Gastroesophageal sphincter (tissue), 4 donors: ENCODE measurements at regions not wholly inside any gene's neighbourhood (a gene's known extent, or its start where the extent isn't known, plus 50 kb on each side); places are given as distances from the start of the nearest gene placed in this dataset.

Source experiments
- ATAC-seq: fragments of 150-250 bp; one replicate; pipeline ENCODE4 v1.9.1; 2016; ENCODE audit warnings: mild to moderate bottlenecking, moderate library complexity
- H3K27ac ChIP-seq, 4 donors: fragments of 200-600 bp; sonication (generic) in 3 of 4; 1 replicate in 3 of 4; 2 replicates in 1 of 4; pipeline ENCODE4 v1.5.1; 2016 to 2019
- H3K27me3 ChIP-seq: fragments of 200-600 bp; sonication (generic); one replicate; pipeline ENCODE4 v1.5.1; 2019
- H3K36me3 ChIP-seq, 2 donors: fragments of 200-600 bp; sonication (generic); one replicate each; pipeline ENCODE4 v1.5.1; 2019; ENCODE audit warnings: control low read depth in 1 of 2
- H3K4me1 ChIP-seq, 3 donors: fragments of 200-600 bp; sonication (generic); 1 replicate in 2 of 3; 2 replicates in 1 of 3; pipeline ENCODE4 v1.5.1; 2016 to 2019; ENCODE audit warnings: control low read depth in 2 of 3
- H3K4me3 ChIP-seq, 2 donors: fragments of 200-600 bp; sonication (generic); one replicate each; pipeline ENCODE4 v1.5.1; 2019; ENCODE audit warnings: mild to moderate bottlenecking in 1 of 2, moderate library complexity in 1 of 2
- H3K9me3 ChIP-seq, 3 donors: fragments of 200-600 bp; sonication (generic); one replicate each; pipeline ENCODE4 v1.5.1; 2017 to 2019; ENCODE audit warnings: control low read depth in 2 of 3
- CTCF ChIP-seq, 4 experiments: fragments of 200-600 bp in 2 of 4; fragments of 450-650 bp in 2 of 4; sonication (generic) in 1 of 4; IDR thresholded peaks; one replicate each; pipeline ENCODE4 v1.5.1; 2017 to 2019; ENCODE audit warnings: antibody characterized with exemption in 4 of 4, mild to moderate bottlenecking in 2 of 4, moderate library complexity in 2 of 4
- EP300 ChIP-seq: sonication (generic); formaldehyde crosslinking; IDR thresholded peaks from one replicate; pipeline ENCODE4 v1.6.1; 2017; ENCODE audit warnings: antibody characterized with exemption, mild to moderate bottlenecking
- POLR2A ChIP-seq, 2 donors: fragments of 450-650 bp; IDR thresholded peaks; one replicate each; pipeline ENCODE4 v1.6.1; 2017; ENCODE audit warnings: antibody characterized with exemption in 2 of 2, mild to moderate bottlenecking in 2 of 2, moderate library complexity in 1 of 2
- POLR2AphosphoS5 ChIP-seq: sonication (generic); formaldehyde crosslinking; IDR thresholded peaks from one replicate; pipeline ENCODE4 v1.6.1; 2017; ENCODE audit warnings: antibody characterized with exemption
- WGBS, 2 donors: methylation state at CpG; one replicate each; pipeline ENCODE4 v1.1.5; 2018; ENCODE audit warnings: low coverage in 1 of 2; 5-methylcytosine and 5-hydroxymethylcytosine counted together

GRCh38 chr6:40754461-40755045 is 167.4 kb upstream of the LRFN2 start:
- H3K27ac ChIP-seq, result no peak overlapping the region
- 55 to 65% methylated on average over 8 to 19 of the region's 30 CpGs for WGBS, 2 donors
- H3K4me1 ChIP-seq, result peaks cover 0 to 8% (median 0%) of the 10 kb centered on the region in 3 donors
- H3K27me3 ChIP-seq, result peaks cover 54% of the 10 kb centered on the region
- TF ChIP-seq POLR2A (IDR thresholded peaks at IDR 0.05) (no peak), EP300 (no peak), POLR2AphosphoS5 (no peak), CTCF (IDR thresholded peaks at IDR 0.05) (no peak)
- no peaks in the 10 kb centered on the region for H3K9me3 ChIP-seq
- no peak for ATAC-seq
- no peak overlapping the region for H3K4me3 ChIP-seq
- H3K36me3 ChIP-seq, result no peaks in the 10 kb centered on the region

- no peak for ATAC-seq
- TF ChIP-seq POLR2AphosphoS5 (no peak), CTCF (IDR thresholded peaks at IDR 0.05) (no peak), POLR2A (IDR thresholded peaks at IDR 0.05) (no peak)
- Histone ChIP-seq H3K27me3 (peaks cover 54% of the 10 kb centered on the region), H3K4me3 (no peak overlapping the region), H3K36me3 (no peaks in the 10 kb centered on the region), H3K27ac (no peak overlapping the region), H3K9me3 (no peaks in the 10 kb centered on the region), H3K4me1 (peaks cover 0 to 8% (median 0%) of the 10 kb centered on the region in 3 donors)
- WGBS, 2 donors, result 58 to 70% methylated on average over 3 of the region's 3 CpGs
Observed at GRCh38 chr6:40753675-40754448, 166.7 kb upstream of the LRFN2 start.

- H3K9me3 ChIP-seq, result no peaks in the 10 kb centered on the region
- 80 to 100% methylated on average over 1 to 2 of the region's 3 CpGs for WGBS, 2 donors
- no peak overlapping the region for H3K4me3 ChIP-seq
- H3K36me3 ChIP-seq, result no peaks in the 10 kb centered on the region
- peaks cover 0 to 8% (median 0%) of the 10 kb centered on the region in 3 donors for H3K4me1 ChIP-seq
- peaks cover 47% of the 10 kb centered on the region for H3K27me3 ChIP-seq
- ATAC-seq, result no peak
- H3K27ac ChIP-seq, result no peak overlapping the region
- TF ChIP-seq POLR2AphosphoS5 (no peak), EP300 (no peak), POLR2A (IDR thresholded peaks at IDR 0.05) (no peak), CTCF (IDR thresholded peaks at IDR 0.05) (no peak)
Observed at GRCh38 chr6:40753048-40753447, 165.9 kb upstream of the LRFN2 start.

GRCh38 chr6:40744835-40745234 is 157.7 kb upstream of the LRFN2 start:
- H3K4me3 ChIP-seq, result no peak overlapping the region
- no peaks in the 10 kb centered on the region for H3K27me3 ChIP-seq
- no peaks in the 10 kb centered on the region for H3K4me1 ChIP-seq
- 63 to 80% methylated on average over 1 to 3 of the region's 4 CpGs for WGBS, 2 donors
- H3K9me3 ChIP-seq, result no peaks in the 10 kb centered on the region
- TF ChIP-seq EP300 (no peak), POLR2AphosphoS5 (no peak), POLR2A (IDR thresholded peaks at IDR 0.05) (no peak), CTCF (IDR thresholded peaks at IDR 0.05) (no peak)
- no peak overlapping the region for H3K27ac ChIP-seq
- H3K36me3 ChIP-seq, result no peaks in the 10 kb centered on the region
- ATAC-seq, result no peak
